Smooth muscle cell (in vitro differentiated cells): ENCODE measurements at regions not wholly inside any gene's neighbourhood (a gene's known extent, or its start where the extent isn't known, plus 50 kb on each side); places are given as distances from the start of the nearest gene placed in this dataset.

Source experiments
- DNase-seq: peaks from one replicate; lab custom pipeline; 2025; ENCODE audit not compliant: unreplicated experiment; lab: John Stamatoyannopoulos, UW
- H2AFZ ChIP-seq: fragments of 200-600 bp; sonication (generic); 2 replicates; pipeline ENCODE4 v1.6.0; 2016; ENCODE audit warnings: antibody characterized with exemption, low read depth, mild to moderate bottlenecking
- H3F3A ChIP-seq: fragments of 200-600 bp; sonication (generic); 2 replicates; pipeline ENCODE4 v1.6.0; 2017; ENCODE audit warnings: antibody characterized with exemption, low read depth
- H3K27ac ChIP-seq: fragments of 200-600 bp; sonication (generic); 2 replicates; pipeline ENCODE4 v1.5.1; 2016; ENCODE audit warnings: low read depth, mild to moderate bottlenecking
- H3K27me3 ChIP-seq: fragments of 200-600 bp; sonication (generic); 2 replicates; pipeline ENCODE4 v1.6.1; 2016; ENCODE audit warnings: low read depth, mild to moderate bottlenecking
- H3K36me3 ChIP-seq: fragments of 200-600 bp; sonication (generic); 2 replicates; pipeline ENCODE4 v1.5.1; 2016; ENCODE audit warnings: low read depth
- H3K4me1 ChIP-seq: fragments of 200-600 bp; sonication (generic); 2 replicates; pipeline ENCODE4 v1.5.1; 2016; ENCODE audit warnings: low read depth
- H3K4me2 ChIP-seq: fragments of 200-600 bp; sonication (generic); 2 replicates; pipeline ENCODE4 v1.6.0; 2016; ENCODE audit warnings: mild to moderate bottlenecking
- H3K4me3 ChIP-seq: fragments of 200-600 bp; sonication (generic); 2 replicates; pipeline ENCODE4 v1.5.1; 2016; ENCODE audit warnings: mild to moderate bottlenecking
- H3K79me2 ChIP-seq: fragments of 200-600 bp; sonication (generic); 2 replicates; pipeline ENCODE4 v1.6.0; 2016; ENCODE audit warnings: low read depth, mild to moderate bottlenecking
- H3K9ac ChIP-seq: fragments of 200-600 bp; sonication (generic); 2 replicates; pipeline ENCODE4 v1.6.0; 2016; ENCODE audit warnings: low read depth
- H3K9me3 ChIP-seq: fragments of 200-600 bp; sonication (generic); replicated peaks from 2 replicates; pipeline ENCODE4 v1.5.1; 2016; ENCODE audit warnings: low read depth
- H4K20me1 ChIP-seq: fragments of 200-600 bp; sonication (generic); 2 replicates; pipeline ENCODE4 v1.6.0; 2016; ENCODE audit warnings: low read depth
- WGBS: methylation state at CpG from one replicate; pipeline ENCODE4 v1.1.7; 2016; ENCODE audit warnings: low lambda C conversion rate; 5-methylcytosine and 5-hydroxymethylcytosine counted together
- TF ChIP-seq, protein P1 (sequence below): fragments of 200-600 bp; sonication (generic); IDR thresholded peaks from 2 replicates; pipeline ENCODE4 v1.5.1; 2017; ENCODE audit warnings: borderline replicate concordance, mild to moderate bottlenecking, antibody characterized with exemption; ENCODE audit not compliant: insufficient read depth, poor library complexity, severe bottlenecking

DNA sequence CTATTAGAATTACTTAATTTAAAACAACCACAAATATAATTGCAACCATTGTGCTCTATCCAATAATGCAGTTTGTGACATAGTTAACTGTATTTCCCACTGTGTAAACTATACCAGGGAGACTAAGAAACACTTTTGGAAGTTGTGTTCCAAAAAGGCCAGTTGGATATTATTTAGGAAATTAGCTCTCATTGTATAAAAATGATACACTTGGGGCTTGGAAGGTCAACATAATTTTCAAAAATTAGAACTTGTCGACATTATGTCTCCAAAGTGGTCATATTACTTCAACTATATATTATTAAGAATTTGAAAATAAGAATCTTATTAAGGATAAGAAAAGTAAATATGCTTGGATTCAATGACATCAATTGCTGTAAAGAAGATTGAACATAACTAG is 876.6 kb downstream of the MRPL39 start:
- Histone ChIP-seq H3K9ac (no peak overlapping the region), H3K27me3 (no peaks in the 10 kb centered on the region), H2AFZ (no peak overlapping the region), H3K4me3 (no peak overlapping the region), H3F3A (no peaks in the 10 kb centered on the region), H3K79me2 (no peaks in the 10 kb centered on the region), H3K9me3 (no peaks in the 10 kb centered on the region), H3K27ac (no peak overlapping the region), H3K4me1 (no peaks in the 10 kb centered on the region), H3K4me2 (no peak overlapping the region), H4K20me1 (no peaks in the 10 kb centered on the region), H3K36me3 (no peaks in the 10 kb centered on the region)
- no peak for DNase-seq
- TF ChIP-seq, protein P1, sequence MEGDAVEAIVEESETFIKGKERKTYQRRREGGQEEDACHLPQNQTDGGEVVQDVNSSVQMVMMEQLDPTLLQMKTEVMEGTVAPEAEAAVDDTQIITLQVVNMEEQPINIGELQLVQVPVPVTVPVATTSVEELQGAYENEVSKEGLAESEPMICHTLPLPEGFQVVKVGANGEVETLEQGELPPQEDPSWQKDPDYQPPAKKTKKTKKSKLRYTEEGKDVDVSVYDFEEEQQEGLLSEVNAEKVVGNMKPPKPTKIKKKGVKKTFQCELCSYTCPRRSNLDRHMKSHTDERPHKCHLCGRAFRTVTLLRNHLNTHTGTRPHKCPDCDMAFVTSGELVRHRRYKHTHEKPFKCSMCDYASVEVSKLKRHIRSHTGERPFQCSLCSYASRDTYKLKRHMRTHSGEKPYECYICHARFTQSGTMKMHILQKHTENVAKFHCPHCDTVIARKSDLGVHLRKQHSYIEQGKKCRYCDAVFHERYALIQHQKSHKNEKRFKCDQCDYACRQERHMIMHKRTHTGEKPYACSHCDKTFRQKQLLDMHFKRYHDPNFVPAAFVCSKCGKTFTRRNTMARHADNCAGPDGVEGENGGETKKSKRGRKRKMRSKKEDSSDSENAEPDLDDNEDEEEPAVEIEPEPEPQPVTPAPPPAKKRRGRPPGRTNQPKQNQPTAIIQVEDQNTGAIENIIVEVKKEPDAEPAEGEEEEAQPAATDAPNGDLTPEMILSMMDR: no peak
- 47% methylated on average over 1 of the region's 1 CpG for WGBS

DNA sequence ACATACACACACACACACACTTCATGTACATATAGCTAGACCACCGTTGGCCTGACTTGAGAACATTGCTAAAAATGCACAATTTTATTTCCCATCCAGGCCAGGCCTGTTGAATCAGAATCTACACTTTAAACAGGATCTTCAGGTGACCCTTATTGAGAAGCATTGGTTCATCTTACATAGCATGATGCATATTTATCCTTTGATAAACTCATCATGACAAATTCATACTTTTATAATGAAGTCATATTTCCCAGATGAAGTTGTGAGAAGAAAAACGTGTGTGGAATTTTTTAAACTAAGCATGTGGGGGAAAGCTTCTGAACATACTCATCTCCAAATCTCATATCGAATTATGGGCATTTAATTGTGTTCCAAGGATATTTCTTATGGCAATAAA is 877.7 kb downstream of the MRPL39 start:
- no peaks in the 10 kb centered on the region for H3K4me1 ChIP-seq
- no peaks in the 10 kb centered on the region for H3K9me3 ChIP-seq
- no peak overlapping the region for H3K4me2 ChIP-seq
- H3K36me3 ChIP-seq: no peaks in the 10 kb centered on the region
- H3K79me2 ChIP-seq: no peaks in the 10 kb centered on the region
- TF ChIP-seq, protein P1: no peak
- WGBS: 54% methylated on average over 3 of the region's 3 CpGs
- no peaks in the 10 kb centered on the region for H4K20me1 ChIP-seq
- H3F3A ChIP-seq: no peaks in the 10 kb centered on the region
- no peak overlapping the region for H3K4me3 ChIP-seq
- no peak for DNase-seq
- no peak overlapping the region for H3K27ac ChIP-seq
- H2AFZ ChIP-seq: no peak overlapping the region
- H3K9ac ChIP-seq: no peak overlapping the region
- no peaks in the 10 kb centered on the region for H3K27me3 ChIP-seq

DNA sequence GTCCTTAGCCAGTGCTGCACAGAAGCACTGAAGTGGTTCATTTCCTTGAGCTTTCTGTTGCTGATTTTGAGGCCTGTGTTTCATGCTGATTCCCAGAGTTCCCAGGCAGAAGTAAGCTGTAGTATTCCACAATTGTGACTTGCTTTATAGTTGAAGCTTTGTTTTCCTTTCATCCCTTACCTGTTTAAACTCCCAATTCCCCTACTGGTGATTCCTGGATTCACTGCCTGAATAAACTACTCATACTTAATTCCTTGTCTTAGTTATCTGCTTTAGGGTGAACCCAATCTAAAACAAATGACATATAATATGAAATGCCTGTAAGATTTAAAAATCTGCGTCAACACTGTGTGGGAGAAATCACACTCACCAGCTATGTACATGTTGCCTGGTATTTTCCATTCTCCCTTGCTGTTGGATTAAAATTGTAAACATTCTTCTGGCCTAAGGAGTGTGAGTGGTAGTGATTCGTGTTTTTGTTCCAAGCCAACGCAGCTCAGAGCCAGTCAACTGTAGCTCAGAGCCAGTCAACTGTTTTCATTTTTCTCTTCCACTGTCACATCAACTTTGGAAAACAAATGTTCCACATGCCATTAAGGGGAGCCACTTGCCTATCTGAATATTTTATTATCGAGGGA is 879.4 kb downstream of the MRPL39 start:
- Histone ChIP-seq H2AFZ (peak overlapping the region; percentile 49), H4K20me1 (no peaks in the 10 kb centered on the region), H3K27ac (no peak overlapping the region), H3K9ac (no peak overlapping the region), H3K9me3 (no peaks in the 10 kb centered on the region), H3F3A (no peaks in the 10 kb centered on the region), H3K4me1 (no peaks in the 10 kb centered on the region), H3K79me2 (no peaks in the 10 kb centered on the region), H3K4me2 (no peak overlapping the region), H3K36me3 (no peaks in the 10 kb centered on the region), H3K27me3 (no peaks in the 10 kb centered on the region), H3K4me3 (no peak overlapping the region)
- TF ChIP-seq, protein P1: no peak
- 41% methylated on average over 4 of the region's 4 CpGs for WGBS
- no peak for DNase-seq

DNA sequence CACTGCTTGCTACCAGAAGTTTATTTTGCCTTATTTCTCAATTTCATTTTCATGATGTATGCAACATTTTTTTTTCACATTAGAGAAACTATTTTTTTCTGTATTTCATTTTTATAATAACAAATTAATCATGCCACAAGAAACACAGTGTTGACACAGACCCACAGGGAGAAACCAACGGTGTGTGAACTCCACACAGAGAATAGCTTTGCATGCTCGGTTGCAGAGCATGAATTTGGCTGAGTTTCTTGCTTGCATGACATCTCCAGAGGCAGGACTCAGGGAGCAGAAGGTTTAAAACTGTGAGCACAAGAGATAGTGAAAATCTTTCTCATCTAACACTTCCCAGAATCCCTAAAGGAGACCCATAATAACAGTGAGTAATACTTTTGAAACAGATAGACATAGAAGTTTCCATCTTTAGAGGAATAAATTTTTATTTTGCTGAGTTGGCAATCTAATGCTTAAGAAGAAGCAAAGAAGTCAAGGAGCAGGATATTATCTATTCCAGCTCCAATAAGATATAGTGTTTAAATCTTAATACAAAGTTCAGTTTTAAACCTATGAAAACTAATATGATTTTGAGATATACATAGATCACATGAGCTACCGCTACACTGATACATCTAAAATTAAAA is 890.9 kb downstream of the MRPL39 start:
- TF ChIP-seq, protein P1: no peak
- Histone ChIP-seq H3K4me1 (no peaks in the 10 kb centered on the region), H3K9me3 (no peaks in the 10 kb centered on the region), H3K27ac (no peak overlapping the region), H3K36me3 (no peaks in the 10 kb centered on the region), H3K79me2 (no peaks in the 10 kb centered on the region), H3F3A (no peaks in the 10 kb centered on the region), H3K4me3 (no peak overlapping the region), H3K4me2 (no peak overlapping the region), H4K20me1 (no peaks in the 10 kb centered on the region), H3K9ac (no peak overlapping the region), H2AFZ (no peak overlapping the region), H3K27me3 (no peaks in the 10 kb centered on the region)
- no peak for DNase-seq
- WGBS: 60% methylated on average over 3 of the region's 3 CpGs
